ENCODE measurements at regions not wholly inside any gene's neighbourhood (a gene's known extent, or its start where the extent isn't known, plus 50 kb on each side); places are given as distances from the start of the nearest gene placed in this dataset.

GRCh38 chr12:58140395-58140794, 199.0 kb downstream of the ATP23 start:
- 91 to 92% methylated on average over 1 of the region's 1 CpG for WGBS, 2 donors
- Histone ChIP-seq H3K27ac (no peak overlapping the region), H3K9me3 (peaks cover 0 to 16% (median 0%) of the 10 kb centered on the region in 11 donors), H3K4me3 (no peak overlapping the region), H3K4me1 (no peaks in the 10 kb centered on the region), H3K27me3 (no peaks in the 10 kb centered on the region), H3K36me3 (no peaks in the 10 kb centered on the region)
- ATAC-seq (no peak), DNase-seq (no peak)
- intact Hi-C loops (cut with DNase I), result no loop called here
- no peak for TF ChIP-seq CTCF (IDR thresholded peaks at IDR 0.05)

GRCh38 chr12:58142991-58143390, 201.6 kb downstream of the ATP23 start:
- DNase-seq, result no peak
- 65 to 70% methylated on average over 2 of the region's 2 CpGs for WGBS, 2 donors

GRCh38 chr12:58143498-58143995, 202.2 kb downstream of the ATP23 start:
- no peak overlapping the region for H3K27ac ChIP-seq
- ATAC-seq (no peak), DNase-seq (no peak)
- H3K4me3 ChIP-seq, result no peak overlapping the region
- intact Hi-C loops (cut with DNase I), result no loop called here
- H3K4me1 ChIP-seq, result peaks cover 0 to 4% (median 0%) of the 10 kb centered on the region in 9 donors
- 86 to 88% methylated on average over 6 of the region's 6 CpGs for WGBS, 2 donors
- no peak for TF ChIP-seq CTCF (IDR thresholded peaks at IDR 0.05)
- peaks cover 0 to 14% (median 0%) of the 10 kb centered on the region in 11 donors for H3K9me3 ChIP-seq
- no peaks in the 10 kb centered on the region for H3K36me3 ChIP-seq
- H3K27me3 ChIP-seq, result no peaks in the 10 kb centered on the region

More at GRCh38 chr12:58142991-58143390, 201.6 kb downstream of the ATP23 start:
- H3K4me3 ChIP-seq, result no peak overlapping the region
- H3K4me1 ChIP-seq, result no peaks in the 10 kb centered on the region
- intact Hi-C loops (cut with DNase I), result no loop called here
- H3K36me3 ChIP-seq, result no peaks in the 10 kb centered on the region
- ATAC-seq, result no peak
- no peak for TF ChIP-seq CTCF (IDR thresholded peaks at IDR 0.05)
- no peak overlapping the region for H3K27ac ChIP-seq
- no peaks in the 10 kb centered on the region for H3K27me3 ChIP-seq
- H3K9me3 ChIP-seq, result peaks cover 0 to 14% (median 0%) of the 10 kb centered on the region in 11 donors

- Histone ChIP-seq H3K27ac (no peak overlapping the region), H3K27me3 (no peaks in the 10 kb centered on the region), H3K9me3 (peaks cover 0 to 17% (median 0%) of the 10 kb centered on the region in 11 donors), H3K4me3 (no peak overlapping the region), H3K4me1 (peaks cover 0 to 6% (median 0%) of the 10 kb centered on the region in 9 donors), H3K36me3 (no peaks in the 10 kb centered on the region)
- DNase-seq (no peak), ATAC-seq (peak in 2 of 8 donors; percentile 38 to 78)
- intact Hi-C loops (cut with DNase I), result no loop called here
- no peak for TF ChIP-seq CTCF (IDR thresholded peaks at IDR 0.05)
Measured at GRCh38 chr12:58148405-58148804, 207.0 kb downstream of the ATP23 start.
